Astrocyte (in vitro differentiated cells and primary cell): ENCODE measurements at regions not wholly inside any gene's neighbourhood (a gene's known extent, or its start where the extent isn't known, plus 50 kb on each side); places are given as distances from the start of the nearest gene placed in this dataset.

Experiments
- CTCF ChIP-seq: IDR thresholded peaks from 2 replicates; pipeline ENCODE4 v1.5.1; 2011; ENCODE audit warnings: low read depth, mild to moderate bottlenecking, inconsistent platforms, low read length, moderate library complexity; ENCODE audit not compliant: insufficient read depth
- EZH2 ChIP-seq: IDR thresholded peaks from 2 replicates; pipeline ENCODE4 v1.6.1; 2012; ENCODE audit warnings: mild to moderate bottlenecking, low read length, inconsistent platforms; ENCODE audit not compliant: insufficient read depth

- no peak for TF ChIP-seq EZH2
- TF ChIP-seq CTCF = no peak
These were observed 911.6 kb upstream of the SEMA6A start for GRCh38 chr5:117486261-117486660.
